Neuronal stem cell (in vitro differentiated cells): ENCODE measurements at regions not wholly inside any gene's neighbourhood (a gene's known extent, or its start where the extent isn't known, plus 50 kb on each side); places are given as distances from the start of the nearest gene placed in this dataset.

Source experiments
- DNase-seq: peaks from one replicate; pipeline ENCODE4 v3.0.0-alpha.2; 2013; ENCODE audit warnings: low spot score
- H2AFZ ChIP-seq: one replicate; pipeline ENCODE4 v1.6.1; 2013; ENCODE audit warnings: mild to moderate bottlenecking, low read length, inconsistent platforms
- H2AK5ac ChIP-seq: 2 replicates; pipeline ENCODE4 v1.6.1; 2013; ENCODE audit warnings: low read depth, mild to moderate bottlenecking, inconsistent platforms, low read length, moderate library complexity, mixed read lengths
- H2BK120ac ChIP-seq: 2 replicates; pipeline ENCODE4 v1.6.1; 2013; ENCODE audit warnings: low read depth, mild to moderate bottlenecking, inconsistent platforms, low read length, moderate library complexity, mixed read lengths
- H2BK12ac ChIP-seq: one replicate; pipeline ENCODE4 v1.6.1; 2013; ENCODE audit warnings: low read length, inconsistent platforms
- H2BK15ac ChIP-seq: 2 replicates; pipeline ENCODE4 v1.6.1; 2013; ENCODE audit warnings: mild to moderate bottlenecking, low read length, inconsistent platforms, mixed read lengths
- H2BK5ac ChIP-seq: one replicate; pipeline ENCODE4 v1.6.1; 2013; ENCODE audit warnings: inconsistent platforms, mild to moderate bottlenecking, low read length, moderate library complexity
- H3K14ac ChIP-seq: one replicate; pipeline ENCODE4 v1.6.1; 2013; ENCODE audit warnings: low read length, inconsistent platforms
- H3K18ac ChIP-seq: 2 replicates; pipeline ENCODE4 v1.6.1; 2013; ENCODE audit warnings: low read length, inconsistent platforms
- H3K23ac ChIP-seq: 2 replicates; pipeline ENCODE4 v1.6.1; 2013; ENCODE audit warnings: low read depth, mild to moderate bottlenecking, mixed read lengths, low read length, inconsistent platforms; ENCODE audit not compliant: poor library complexity
- H3K27ac ChIP-seq: replicated peaks from 3 replicates; pipeline ENCODE4 v1.5.1; 2013; ENCODE audit warnings: low read length, inconsistent platforms
- H3K27me3 ChIP-seq, 3 experiments: 2 replicates each; pipeline ENCODE4 v1.6.1; 2013; ENCODE audit warnings: low read length in 3 of 3, mild to moderate bottlenecking in 2 of 3, inconsistent platforms in 1 of 3, low read depth in 1 of 3, mixed read lengths in 1 of 3, moderate library complexity in 1 of 3; ENCODE audit not compliant: control insufficient read depth in 3 of 3, insufficient read depth in 3 of 3
- H3K36me3 ChIP-seq, 2 donors: replicated peaks in 1 of 2; 2 replicates each; pipeline ENCODE4 v1.6.1; 2013; ENCODE audit warnings: low read length in 2 of 2; ENCODE audit not compliant: control insufficient read depth in 2 of 2, insufficient read depth in 2 of 2
- H3K4ac ChIP-seq: 2 replicates; pipeline ENCODE4 v1.6.1; 2013; ENCODE audit warnings: inconsistent platforms, mild to moderate bottlenecking, low read length, moderate library complexity
- H3K4me1 ChIP-seq, 2 donors: 1 replicate in 1 of 2; 2 replicates in 1 of 2; pipeline ENCODE4 v1.6.1; 2013; ENCODE audit warnings: low read length in 2 of 2, low read depth in 1 of 2; ENCODE audit not compliant: control insufficient read depth in 2 of 2, insufficient read depth in 1 of 2
- H3K4me2 ChIP-seq: one replicate; pipeline ENCODE4 v1.6.1; 2013; ENCODE audit warnings: mild to moderate bottlenecking, low read length, inconsistent platforms; ENCODE audit not compliant: insufficient read depth, poor library complexity, severe bottlenecking
- H3K4me3 ChIP-seq, 2 donors: 2 replicates each; pipeline ENCODE4 v1.5.1; 2013; ENCODE audit warnings: low read length in 2 of 2, mild to moderate bottlenecking in 2 of 2, inconsistent platforms in 1 of 2, moderate library complexity in 1 of 2
- H3K79me1 ChIP-seq: one replicate; pipeline ENCODE4 v1.6.1; 2013; ENCODE audit warnings: low read depth, mild to moderate bottlenecking, inconsistent platforms, low read length, moderate library complexity
- H3K9ac ChIP-seq: one replicate; pipeline ENCODE4 v1.6.1; 2013; ENCODE audit warnings: mild to moderate bottlenecking, low read depth, low read length, inconsistent platforms; ENCODE audit not compliant: poor library complexity
- H3K9me3 ChIP-seq, 2 donors: replicated peaks in 1 of 2; 2 replicates each; pipeline versions ENCODE3 to v1.6.1; 2013; ENCODE audit warnings: low read length in 2 of 2, mild to moderate bottlenecking in 2 of 2, inconsistent platforms in 1 of 2, low read depth in 1 of 2, mixed read lengths in 1 of 2, moderate library complexity in 1 of 2; ENCODE audit not compliant: control insufficient read depth in 2 of 2, insufficient read depth in 1 of 2
- H4K8ac ChIP-seq: one replicate; pipeline ENCODE4 v1.6.1; 2013; ENCODE audit warnings: low read depth, mild to moderate bottlenecking, inconsistent platforms, low read length, moderate library complexity
- H4K91ac ChIP-seq: one replicate; pipeline ENCODE4 v1.6.1; 2013; ENCODE audit warnings: low read length, low read depth, mild to moderate bottlenecking, inconsistent platforms; ENCODE audit not compliant: poor library complexity
- WGBS, 2 donors: extraction: QIAGEN DNeasy Blood & Tissue Kit; methylation state at CpG; one replicate each; pipeline ENCODE4 v1.1.7; 2013; ENCODE audit warnings: missing lambda C conversion rate in 2 of 2, mixed read lengths in 1 of 2; ENCODE audit not compliant: insufficient read length in 2 of 2, insufficient replicate concordance in 1 of 2; ENCODE audit errors: extremely low coverage in 2 of 2; 5-methylcytosine and 5-hydroxymethylcytosine counted together

DNA sequence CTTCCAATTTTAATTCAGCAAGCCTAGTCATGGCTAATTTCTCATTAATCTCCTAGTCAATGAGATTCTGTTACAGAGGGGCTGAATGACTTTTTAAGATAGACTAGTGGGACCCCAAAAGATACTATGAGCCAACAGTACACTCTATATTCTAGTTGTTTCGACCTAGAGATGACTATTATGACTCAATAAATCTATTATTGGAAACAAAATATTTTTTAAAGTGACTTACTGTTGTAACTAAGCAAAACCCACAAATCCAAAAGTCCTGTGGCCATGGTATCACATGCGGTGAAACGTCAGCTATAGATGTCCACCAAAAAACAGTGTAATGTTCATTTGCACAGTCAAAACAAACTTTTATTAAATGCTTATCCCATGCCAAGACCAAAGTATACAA lies 95.3 kb upstream of the ADO start:
- Histone ChIP-seq H3K4me2 (no peak overlapping the region), H3K79me1 (no peaks in the 10 kb centered on the region), H2BK120ac (no peak overlapping the region), H3K4me3 (no peak overlapping the region), H2BK12ac (no peak overlapping the region), H3K4ac (no peak overlapping the region), H4K91ac (no peak overlapping the region), H3K9ac (no peak overlapping the region), H3K27ac (no peak overlapping the region), H2AFZ (no peak overlapping the region), H3K4me1 (peaks cover 0 to 2% of the 10 kb centered on the region in 2 donors), H3K23ac (no peak overlapping the region), H3K9me3 (peaks cover 0 to 7% of the 10 kb centered on the region in 2 donors), H4K8ac (no peak overlapping the region), H3K18ac (no peak overlapping the region), H2BK5ac (no peak overlapping the region), H2BK15ac (no peak overlapping the region), H3K14ac (no peak overlapping the region), H2AK5ac (no peak overlapping the region), H3K27me3 (no peaks in the 10 kb centered on the region), H3K36me3 (no peaks in the 10 kb centered on the region)
- DNase-seq = no peak
- no CpG with 5 or more reads among the region's 3 CpGs for WGBS, 2 donors

DNA sequence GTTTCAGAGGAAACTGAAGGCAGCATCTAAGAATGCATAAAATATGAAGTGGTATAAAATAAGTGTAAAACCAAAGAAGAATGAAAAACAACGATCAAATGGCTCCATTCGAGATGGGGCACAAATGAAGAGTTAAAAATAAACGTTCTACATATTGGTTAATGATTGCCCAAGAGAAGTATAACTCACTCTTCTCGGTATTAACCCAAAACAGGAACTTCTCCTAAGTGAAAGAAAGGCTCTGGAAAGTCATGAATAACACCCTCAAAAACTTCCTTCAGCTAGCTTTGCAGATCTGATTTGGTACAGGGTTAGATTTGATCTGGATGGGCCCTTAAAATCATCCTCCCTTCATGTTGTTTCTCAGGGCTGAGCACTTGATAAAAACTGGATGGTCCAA lies 94.3 kb upstream of the ADO start:
- Histone ChIP-seq H3K4me3 (no peak overlapping the region), H2BK12ac (no peak overlapping the region), H3K4ac (no peak overlapping the region), H2BK15ac (no peak overlapping the region), H2BK5ac (no peak overlapping the region), H4K91ac (no peak overlapping the region), H3K9ac (no peak overlapping the region), H3K9me3 (peaks cover 0 to 7% of the 10 kb centered on the region in 2 donors), H3K36me3 (no peaks in the 10 kb centered on the region), H3K27ac (no peak overlapping the region), H3K4me1 (peaks cover 0 to 2% of the 10 kb centered on the region in 2 donors), H3K79me1 (no peaks in the 10 kb centered on the region), H4K8ac (no peak overlapping the region), H3K4me2 (no peak overlapping the region), H3K23ac (no peak overlapping the region), H3K18ac (no peak overlapping the region), H2BK120ac (no peak overlapping the region), H2AK5ac (no peak overlapping the region), H3K27me3 (no peaks in the 10 kb centered on the region), H2AFZ (no peak overlapping the region), H3K14ac (no peak overlapping the region)
- WGBS, 2 donors = no CpG with 5 or more reads among the region's 4 CpGs
- no peak for DNase-seq

DNA sequence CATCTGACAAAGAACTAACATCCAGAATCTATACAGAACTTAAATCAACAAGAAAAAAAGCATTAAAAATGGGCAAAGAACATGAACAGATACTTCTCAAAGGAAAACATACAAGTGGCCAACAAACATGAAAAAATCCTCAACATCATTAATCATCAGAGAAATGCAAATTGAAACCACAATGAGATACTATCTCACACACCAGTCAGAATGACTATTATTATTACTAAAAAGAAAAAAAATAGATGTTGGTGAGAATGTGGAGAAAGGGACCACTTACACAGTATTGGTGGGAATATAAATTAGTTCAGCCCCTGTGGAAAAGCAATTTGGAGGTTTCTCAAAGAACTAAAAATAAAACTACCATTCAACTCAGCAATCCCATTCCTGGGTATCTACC lies 89.1 kb upstream of the ADO start:
- no peak overlapping the region for H3K27ac ChIP-seq
- no peak overlapping the region for H2AFZ ChIP-seq
- no peak overlapping the region for H3K9ac ChIP-seq
- no peak overlapping the region for H2BK12ac ChIP-seq
- H2BK120ac ChIP-seq = no peak overlapping the region
- no peak for DNase-seq
- no peak overlapping the region for H4K8ac ChIP-seq
- no peak overlapping the region for H2BK15ac ChIP-seq
- no peak overlapping the region for H3K4me3 ChIP-seq
- no peak overlapping the region for H3K18ac ChIP-seq
- no peak overlapping the region for H2BK5ac ChIP-seq
- H3K9me3 ChIP-seq = peaks cover 0 to 30% of the 10 kb centered on the region in 2 donors
- no peak overlapping the region for H3K23ac ChIP-seq
- H3K4ac ChIP-seq = no peak overlapping the region
- no peaks in the 10 kb centered on the region for H3K36me3 ChIP-seq
- H3K27me3 ChIP-seq = no peaks in the 10 kb centered on the region
- H4K91ac ChIP-seq = no peak overlapping the region
- H3K79me1 ChIP-seq = no peaks in the 10 kb centered on the region
- no peak overlapping the region for H2AK5ac ChIP-seq
- no peak overlapping the region for H3K4me2 ChIP-seq
- H3K4me1 ChIP-seq = peaks cover 0 to 2% of the 10 kb centered on the region in 2 donors
- H3K14ac ChIP-seq = no peak overlapping the region

DNA sequence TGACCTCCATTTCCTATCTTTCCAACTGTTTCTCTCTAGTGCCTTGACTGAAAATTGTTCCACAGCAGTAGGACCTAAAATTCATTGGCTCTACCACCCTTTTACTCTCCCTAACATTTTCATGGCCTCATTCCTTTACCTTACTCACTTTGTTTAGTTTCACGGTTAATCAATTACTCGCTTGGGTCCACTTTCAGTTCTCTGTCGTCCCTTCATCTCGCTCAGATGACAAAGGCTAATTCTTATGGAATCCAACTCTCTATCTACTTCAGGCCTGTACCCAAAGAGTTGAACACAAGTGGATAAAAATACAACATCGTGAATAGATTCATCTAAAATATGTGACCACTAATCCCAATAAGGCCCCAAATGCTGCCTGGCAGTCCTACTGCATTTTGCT lies 85.9 kb upstream of the ADO start:
- Histone ChIP-seq H3K4me3 (no peak overlapping the region), H2BK15ac (no peak overlapping the region), H3K4me2 (no peak overlapping the region), H3K36me3 (no peaks in the 10 kb centered on the region), H2BK12ac (no peak overlapping the region), H3K9ac (no peak overlapping the region), H2AK5ac (no peak overlapping the region), H3K23ac (no peak overlapping the region), H3K4ac (no peak overlapping the region), H3K79me1 (no peaks in the 10 kb centered on the region), H3K27me3 (no peaks in the 10 kb centered on the region), H3K9me3 (peaks cover 0 to 30% of the 10 kb centered on the region in 2 donors), H3K27ac (no peak overlapping the region), H2BK5ac (no peak overlapping the region), H4K8ac (no peak overlapping the region), H3K4me1 (peaks cover 0 to 17% of the 10 kb centered on the region in 2 donors), H4K91ac (no peak overlapping the region), H3K14ac (no peak overlapping the region), H2AFZ (no peak overlapping the region), H2BK120ac (no peak overlapping the region), H3K18ac (no peak overlapping the region)
- no CpG with 5 or more reads among the region's 5 CpGs for WGBS, 2 donors
- no peak for DNase-seq
